Muscle of leg (tissue), 3 donors: ENCODE measurements at regions not wholly inside any gene's neighbourhood (a gene's known extent, or its start where the extent isn't known, plus 50 kb on each side); places are given as distances from the start of the nearest gene placed in this dataset.
"Not testable (repeated sequence)": the region's sequence is repeated elsewhere in the genome, so short reads cannot be mapped to it uniquely, and the experiment has no call there.

Experiments used
- DNase-seq: peaks from one replicate; pipeline ENCODE4 v3.0.0; 2013
- H3K27ac ChIP-seq: one replicate; pipeline ENCODE4 v1.5.1; 2013; ENCODE audit warnings: mild to moderate bottlenecking, low read length, control low read depth
- H3K27me3 ChIP-seq: one replicate; pipeline ENCODE4 v1.6.1; 2013; ENCODE audit warnings: low read length; ENCODE audit not compliant: control insufficient read depth, insufficient read depth
- H3K36me3 ChIP-seq: one replicate; pipeline ENCODE4 v1.6.1; 2013; ENCODE audit warnings: low read length; ENCODE audit not compliant: control insufficient read depth, insufficient read depth
- H3K4me1 ChIP-seq: one replicate; pipeline ENCODE4 v1.6.1; 2013; ENCODE audit warnings: low read length; ENCODE audit not compliant: control insufficient read depth, insufficient read depth
- H3K4me3 ChIP-seq: one replicate; pipeline ENCODE4 v1.5.1; 2013; ENCODE audit warnings: low read length, control low read depth
- H3K9me3 ChIP-seq: replicated peaks from 2 replicates; pipeline ENCODE4 v1.6.1; 2013; ENCODE audit warnings: low read depth, low read length; ENCODE audit not compliant: control insufficient read depth
- WGBS: methylation state at CpG from one replicate; pipeline ENCODE4 v1.1.5; 2013; ENCODE audit warnings: missing lambda C conversion rate; ENCODE audit not compliant: insufficient coverage; 5-methylcytosine and 5-hydroxymethylcytosine counted together

- H3K9me3 ChIP-seq: no peaks in the 10 kb centered on the region
- no peaks in the 10 kb centered on the region for H3K36me3 ChIP-seq
- H3K4me3 ChIP-seq: no peak overlapping the region
- no peaks in the 10 kb centered on the region for H3K4me1 ChIP-seq
- WGBS: 80% methylated on average over 1 of the region's 2 CpGs
- no peaks in the 10 kb centered on the region for H3K27me3 ChIP-seq
- H3K27ac ChIP-seq: peak overlapping the region; percentile 20
- DNase-seq: peak; percentile 39
These were observed 56.3 kb upstream of the PDE3B start for GRCh38 chr11:14587258-14587657.

GRCh38 chr11:14588681-14589080, 54.9 kb upstream of the PDE3B start:
- 92% methylated on average over 1 of the region's 2 CpGs for WGBS
- DNase-seq: no peak
- H3K36me3 ChIP-seq: no peaks in the 10 kb centered on the region
- no peak overlapping the region for H3K27ac ChIP-seq
- H3K4me3 ChIP-seq: no peak overlapping the region
- H3K9me3 ChIP-seq: no peaks in the 10 kb centered on the region
- H3K4me1 ChIP-seq: no peaks in the 10 kb centered on the region
- no peaks in the 10 kb centered on the region for H3K27me3 ChIP-seq

- no peaks in the 10 kb centered on the region for H3K27me3 ChIP-seq
- no peak overlapping the region for H3K4me3 ChIP-seq
- H3K9me3 ChIP-seq: no peaks in the 10 kb centered on the region
- DNase-seq: no peak
- no peak overlapping the region for H3K27ac ChIP-seq
- H3K4me1 ChIP-seq: no peaks in the 10 kb centered on the region
- H3K36me3 ChIP-seq: no peaks in the 10 kb centered on the region
- WGBS: no CpG with 5 or more reads among the region's 2 CpGs
These were observed 54.2 kb upstream of the PDE3B start for GRCh38 chr11:14589421-14589820.

GRCh38 chr11:14591046-14591445, 52.6 kb upstream of the PDE3B start:
- WGBS: 94% methylated on average over 19 of the region's 19 CpGs
- H3K4me3 ChIP-seq, H3K36me3 ChIP-seq, H3K4me1 ChIP-seq, DNase-seq, H3K27ac ChIP-seq, H3K9me3 ChIP-seq, H3K27me3 ChIP-seq: not testable (repeated sequence)

- Histone ChIP-seq H3K27me3 (no peaks in the 10 kb centered on the region), H3K4me1 (no peaks in the 10 kb centered on the region), H3K4me3 (no peak overlapping the region), H3K9me3 (no peaks in the 10 kb centered on the region), H3K36me3 (no peaks in the 10 kb centered on the region), H3K27ac (no peak overlapping the region)
- DNase-seq: no peak
- no CpG with 5 or more reads among the region's 2 CpGs for WGBS
These were observed 49.9 kb upstream of the PDE3B start for GRCh38 chr11:14593671-14594070.
